Kidney (tissue), 13 donors: ENCODE measurements at regions not wholly inside any gene's neighbourhood (a gene's known extent, or its start where the extent isn't known, plus 50 kb on each side); places are given as distances from the start of the nearest gene placed in this dataset.

ENCODE experiments used
- DNase-seq, 5 donors: peaks; one replicate each; pipeline ENCODE4 v3.0.0-alpha.2; 2013 to 2020
- FAIRE-seq: peaks from 2 replicates; lab custom pipeline; 2012; peaks lifted over from hg19 to GRCh38; lab: Jason Lieb, UNC
- H3K27ac ChIP-seq, 2 donors: one replicate each; pipeline ENCODE4 v1.7.0; 2013; ENCODE audit warnings: low read depth in 2 of 2, low read length in 2 of 2, inconsistent platforms in 1 of 2
- H3K27me3 ChIP-seq: one replicate; pipeline ENCODE4 v1.7.1; 2013; ENCODE audit warnings: low read length, inconsistent platforms; ENCODE audit not compliant: control insufficient read depth, insufficient read depth
- H3K36me3 ChIP-seq, 3 donors: one replicate each; pipeline versions ENCODE4 v1.7.0 to v1.7.1; 2013; ENCODE audit warnings: low read length in 3 of 3, control low read depth in 1 of 3, inconsistent platforms in 1 of 3; ENCODE audit not compliant: insufficient read depth in 3 of 3, control insufficient read depth in 2 of 3
- H3K4me1 ChIP-seq, 3 donors: one replicate each; pipeline versions ENCODE4 v1.7.0 to v1.7.1; 2013; ENCODE audit warnings: low read length in 3 of 3, inconsistent platforms in 1 of 3, low read depth in 1 of 3; ENCODE audit not compliant: control insufficient read depth in 2 of 3, insufficient read depth in 2 of 3
- H3K4me3 ChIP-seq, 3 donors: one replicate each; pipeline versions ENCODE4 v1.7.0 to v1.8.1; 2013; ENCODE audit warnings: low read length in 3 of 3, control low read depth in 1 of 3, inconsistent platforms in 1 of 3
- H3K9ac ChIP-seq, 3 donors: one replicate each; pipeline versions ENCODE4 v1.7.0 to v1.7.1; 2013; ENCODE audit warnings: low read length in 3 of 3, control low read depth in 1 of 3, inconsistent platforms in 1 of 3
- H3K9me3 ChIP-seq, 3 donors: one replicate each; pipeline versions ENCODE4 v1.7.0 to v1.7.1; 2013; ENCODE audit warnings: low read length in 3 of 3, control low read depth in 1 of 3, inconsistent platforms in 1 of 3; ENCODE audit not compliant: control insufficient read depth in 2 of 3, insufficient read depth in 1 of 3
- CTCF ChIP-seq: IDR thresholded peaks from 3 replicates; pipeline ENCODE4 v1.5.1; 2012; ENCODE audit warnings: mild to moderate bottlenecking, moderate library complexity, borderline replicate concordance; ENCODE audit not compliant: insufficient read depth; ENCODE audit errors: extremely low read depth
- intact Hi-C: fragments of 100-400 bp; cut with DNase I; formaldehyde crosslinking; loops from one replicate; pipeline ENCODE4 v1.11.1; 2022
- donor health status: control.
- donor health status: control.
- donor health status: control.
- donor health status: control.
- donor health status: control.
- donor health status: DM: yes; HTN: yes; CAD: no.
- donor health status: Normal renal cell carcinoma (clear cell type).

- H3K4me1 ChIP-seq = no peaks in the 10 kb centered on the region
- no peaks in the 10 kb centered on the region for H3K36me3 ChIP-seq
- H3K27me3 ChIP-seq = no peaks in the 10 kb centered on the region
- no peak for TF ChIP-seq CTCF
- no peaks in the 10 kb centered on the region for H3K9me3 ChIP-seq
- H3K4me3 ChIP-seq = no peak overlapping the region
- intact Hi-C loops = no loop called here
- H3K27ac ChIP-seq = no peak overlapping the region
- DNase-seq (no peak), FAIRE-seq (no peak)
- no peak overlapping the region for H3K9ac ChIP-seq
These were observed 646.4 kb upstream of the NR2F2 start for GRCh38 chr15:95684126-95684525.

- intact Hi-C loops = no loop called here
- FAIRE-seq = peak; percentile 51
These were observed 645.8 kb upstream of the NR2F2 start for GRCh38 chr15:95684693-95685115.

GRCh38 chr15:95687061-95687460, 643.4 kb upstream of the NR2F2 start:
- FAIRE-seq = no peak

More at GRCh38 chr15:95684693-95685115, 645.8 kb upstream of the NR2F2 start:
- H3K27ac ChIP-seq = no peak overlapping the region
- H3K9ac ChIP-seq = no peak overlapping the region
- H3K4me1 ChIP-seq = no peaks in the 10 kb centered on the region
- H3K9me3 ChIP-seq = no peaks in the 10 kb centered on the region
- no peaks in the 10 kb centered on the region for H3K27me3 ChIP-seq
- no peak for DNase-seq
- H3K36me3 ChIP-seq = no peaks in the 10 kb centered on the region
- no peak for TF ChIP-seq CTCF
- no peak overlapping the region for H3K4me3 ChIP-seq

More at GRCh38 chr15:95687061-95687460, 643.4 kb upstream of the NR2F2 start:
- no peak for TF ChIP-seq CTCF
- intact Hi-C loops = no loop called here
- Histone ChIP-seq H3K27ac (no peak overlapping the region), H3K4me1 (no peaks in the 10 kb centered on the region), H3K9me3 (no peaks in the 10 kb centered on the region), H3K9ac (no peak overlapping the region), H3K4me3 (no peak overlapping the region), H3K36me3 (no peaks in the 10 kb centered on the region), H3K27me3 (no peaks in the 10 kb centered on the region)
- DNase-seq = no peak
